CD14-positive monocyte (primary cell): ENCODE measurements at regions not wholly inside any gene's neighbourhood (a gene's known extent, or its start where the extent isn't known, plus 50 kb on each side); places are given as distances from the start of the nearest gene placed in this dataset.

Experiments
- DNase-seq, 3 donors: peaks; one replicate each; pipeline ENCODE4 v3.0.0-alpha.2; 2011 to 2022
- H2AFZ ChIP-seq: 2 replicates; pipeline ENCODE4 v1.6.0; 2012; ENCODE audit warnings: mild to moderate bottlenecking, low read depth, low read length, inconsistent platforms; ENCODE audit not compliant: insufficient read depth, poor library complexity, severe bottlenecking
- H3K27ac ChIP-seq, 2 donors: 1 replicate in 1 of 2; 2 replicates in 1 of 2; pipeline ENCODE4 v1.5.1; 2012 to 2013; ENCODE audit warnings: low read length in 2 of 2, control low read depth in 1 of 2, inconsistent platforms in 1 of 2, low read depth in 1 of 2, mild to moderate bottlenecking in 1 of 2
- H3K27me3 ChIP-seq, 2 donors: one replicate each; pipeline versions ENCODE4 v1.6.0 to v1.6.1; 2011 to 2013; ENCODE audit warnings: low read length in 2 of 2; ENCODE audit not compliant: control insufficient read depth in 2 of 2, insufficient read depth in 2 of 2
- H3K36me3 ChIP-seq, 2 donors: replicated peaks in 1 of 2; 1 replicate in 1 of 2; 2 replicates in 1 of 2; pipeline versions ENCODE4 v1.5.1 to v1.6.1; 2012 to 2013; ENCODE audit warnings: low read length in 2 of 2, control low read depth in 1 of 2, inconsistent platforms in 1 of 2, mild to moderate bottlenecking in 1 of 2; ENCODE audit not compliant: insufficient read depth in 2 of 2, control insufficient read depth in 1 of 2
- H3K4me1 ChIP-seq, 2 donors: 1 replicate in 1 of 2; 2 replicates in 1 of 2; pipeline versions ENCODE4 v1.5.1 to v1.6.1; 2012 to 2013; ENCODE audit warnings: low read length in 2 of 2, control low read depth in 1 of 2, inconsistent platforms in 1 of 2, mild to moderate bottlenecking in 1 of 2, moderate library complexity in 1 of 2; ENCODE audit not compliant: insufficient read depth in 2 of 2, control insufficient read depth in 1 of 2
- H3K4me2 ChIP-seq: replicated peaks from 2 replicates; pipeline ENCODE3; 2012; ENCODE audit warnings: low read length, moderate library complexity, mild to moderate bottlenecking; ENCODE audit not compliant: poor library complexity, severe bottlenecking; ENCODE audit errors: extremely low read depth
- H3K4me3 ChIP-seq, 3 experiments: fragments of 200-600 bp in 1 of 3; sonication (generic) in 1 of 3; replicated peaks in 1 of 3; 1 replicate in 2 of 3; 2 replicates in 1 of 3; pipeline ENCODE4 v1.5.1; 2011 to 2013; ENCODE audit warnings: low read length in 3 of 3, mild to moderate bottlenecking in 3 of 3, control low read depth in 2 of 3, low read depth in 2 of 3, inconsistent platforms in 1 of 3, moderate library complexity in 1 of 3
- H3K79me2 ChIP-seq: 2 replicates; pipeline ENCODE4 v1.6.0; 2012; ENCODE audit warnings: mild to moderate bottlenecking, control low read depth, inconsistent platforms, low read length, moderate library complexity; ENCODE audit not compliant: insufficient read depth
- H3K9ac ChIP-seq: 2 replicates; pipeline ENCODE4 v1.6.0; 2017; ENCODE audit warnings: low read length, mild to moderate bottlenecking; ENCODE audit not compliant: insufficient read depth, poor library complexity, severe bottlenecking
- H3K9me3 ChIP-seq, 2 donors: replicated peaks in 1 of 2; 1 replicate in 1 of 2; 2 replicates in 1 of 2; pipeline versions ENCODE4 v1.5.1 to v1.6.1; 2012 to 2013; ENCODE audit warnings: low read length in 2 of 2, control low read depth in 1 of 2; ENCODE audit not compliant: control insufficient read depth in 1 of 2, insufficient read depth in 1 of 2
- H4K20me1 ChIP-seq: 2 replicates; pipeline ENCODE4 v1.6.0; 2012; ENCODE audit warnings: mild to moderate bottlenecking, low read length, control low read depth, moderate library complexity; ENCODE audit not compliant: insufficient read depth
- H3K27ac Mint-ChIP-seq, 7 donors: one replicate each; pipeline ENCODE4 v1.8.0; 2020; ENCODE audit warnings: mild to moderate bottlenecking in 7 of 7, mixed read lengths in 7 of 7, moderate library complexity in 6 of 7, inconsistent platforms in 2 of 7
- H3K27me3 Mint-ChIP-seq, 3 donors: one replicate each; pipeline ENCODE4 v1.8.0; 2021 to 2022; ENCODE audit warnings: low read depth in 3 of 3, mild to moderate bottlenecking in 3 of 3, mixed read lengths in 3 of 3, moderate library complexity in 3 of 3, inconsistent platforms in 1 of 3
- H3K36me3 Mint-ChIP-seq, 2 donors: one replicate each; pipeline ENCODE4 v1.8.0; 2020; ENCODE audit warnings: mixed read lengths in 2 of 2, inconsistent platforms in 1 of 2, mild to moderate bottlenecking in 1 of 2
- H3K4me1 Mint-ChIP-seq: one replicate; pipeline ENCODE4 v1.8.0; 2020; ENCODE audit warnings: mild to moderate bottlenecking, mixed read lengths
- H3K4me3 Mint-ChIP-seq, 2 donors: one replicate each; pipeline ENCODE4 v1.8.0; 2020; ENCODE audit warnings: mild to moderate bottlenecking in 2 of 2, mixed read lengths in 2 of 2, moderate library complexity in 1 of 2
- H3K9me3 Mint-ChIP-seq, 7 donors: one replicate each; pipeline ENCODE4 v1.8.0; 2020 to 2022; ENCODE audit warnings: mixed read lengths in 7 of 7, mild to moderate bottlenecking in 6 of 7, moderate library complexity in 6 of 7, inconsistent platforms in 2 of 7
- WGBS: methylation state at CpG from one replicate; pipeline ENCODE4 v1.1.5; 2013; ENCODE audit warnings: missing lambda C conversion rate; ENCODE audit not compliant: insufficient coverage; 5-methylcytosine and 5-hydroxymethylcytosine counted together
- intact Hi-C, 2 donors: fragments of 100-400 bp; cut with micrococcal nuclease; formaldehyde crosslinking; loops; one replicate each; pipeline versions ENCODE4 v1.15.0 to v1.15.1; 2023
- TF ChIP-seq, protein P1 (sequence below): fragments of 200-600 bp; IDR thresholded peaks from one replicate; pipeline ENCODE4 v1.8.0; 2022; ENCODE audit warnings: antibody characterized with exemption, mild to moderate bottlenecking

DNA sequence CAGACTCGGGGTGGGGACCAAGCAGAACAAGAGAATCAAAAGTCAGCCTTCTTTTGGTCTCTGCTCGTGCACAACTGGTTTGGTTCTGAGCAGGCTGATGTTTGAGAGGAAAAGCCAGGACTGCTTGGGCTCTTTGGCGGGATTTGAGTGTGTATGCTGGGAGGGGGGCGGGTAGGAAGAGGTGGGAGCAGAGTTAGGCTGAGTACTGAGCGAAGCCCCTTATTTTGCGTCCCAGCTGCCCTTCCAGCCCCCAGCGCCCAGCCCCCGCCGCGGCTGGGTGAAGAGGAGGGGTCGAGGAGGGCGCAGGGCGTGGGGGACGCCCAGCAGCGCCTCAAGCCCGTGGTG is 153.5 kb upstream of the GOLIM4 start:
- 1% methylated on average over 16 of the region's 16 CpGs for WGBS
- DNase-seq: no peak
- Mint-ChIP-seq H3K4me1 (peaks cover 20% of the 10 kb centered on the region), H3K27me3 (peaks cover 29 to 44% (median 38%) of the 10 kb centered on the region in 3 donors), H3K9me3 (peaks cover 0 to 3% (median 0%) of the 10 kb centered on the region in 7 donors), H3K27ac (no peak overlapping the region), H3K36me3 (no peaks in the 10 kb centered on the region), H3K4me3 (peak overlapping the region; percentile 72 to 94)
- Histone ChIP-seq H3K27ac (no peak overlapping the region), H3K36me3 (no peaks in the 10 kb centered on the region), H3K27me3 (peaks cover 11 to 31% of the 10 kb centered on the region in 2 donors), H3K4me3 (peak overlapping the region; percentile 22 to 77 (median 36)), H3K79me2 (no peaks in the 10 kb centered on the region), H3K4me2 (peak overlapping the region; percentile 85), H4K20me1 (no peaks in the 10 kb centered on the region), H3K9me3 (no peaks in the 10 kb centered on the region), H2AFZ (peak overlapping the region; percentile 63), H3K4me1 (peaks cover 17 to 26% of the 10 kb centered on the region in 2 donors), H3K9ac (peak overlapping the region; percentile 8)
- TF ChIP-seq, protein P1, sequence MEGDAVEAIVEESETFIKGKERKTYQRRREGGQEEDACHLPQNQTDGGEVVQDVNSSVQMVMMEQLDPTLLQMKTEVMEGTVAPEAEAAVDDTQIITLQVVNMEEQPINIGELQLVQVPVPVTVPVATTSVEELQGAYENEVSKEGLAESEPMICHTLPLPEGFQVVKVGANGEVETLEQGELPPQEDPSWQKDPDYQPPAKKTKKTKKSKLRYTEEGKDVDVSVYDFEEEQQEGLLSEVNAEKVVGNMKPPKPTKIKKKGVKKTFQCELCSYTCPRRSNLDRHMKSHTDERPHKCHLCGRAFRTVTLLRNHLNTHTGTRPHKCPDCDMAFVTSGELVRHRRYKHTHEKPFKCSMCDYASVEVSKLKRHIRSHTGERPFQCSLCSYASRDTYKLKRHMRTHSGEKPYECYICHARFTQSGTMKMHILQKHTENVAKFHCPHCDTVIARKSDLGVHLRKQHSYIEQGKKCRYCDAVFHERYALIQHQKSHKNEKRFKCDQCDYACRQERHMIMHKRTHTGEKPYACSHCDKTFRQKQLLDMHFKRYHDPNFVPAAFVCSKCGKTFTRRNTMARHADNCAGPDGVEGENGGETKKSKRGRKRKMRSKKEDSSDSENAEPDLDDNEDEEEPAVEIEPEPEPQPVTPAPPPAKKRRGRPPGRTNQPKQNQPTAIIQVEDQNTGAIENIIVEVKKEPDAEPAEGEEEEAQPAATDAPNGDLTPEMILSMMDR: no peak
- intact Hi-C loops: no loop called here

DNA sequence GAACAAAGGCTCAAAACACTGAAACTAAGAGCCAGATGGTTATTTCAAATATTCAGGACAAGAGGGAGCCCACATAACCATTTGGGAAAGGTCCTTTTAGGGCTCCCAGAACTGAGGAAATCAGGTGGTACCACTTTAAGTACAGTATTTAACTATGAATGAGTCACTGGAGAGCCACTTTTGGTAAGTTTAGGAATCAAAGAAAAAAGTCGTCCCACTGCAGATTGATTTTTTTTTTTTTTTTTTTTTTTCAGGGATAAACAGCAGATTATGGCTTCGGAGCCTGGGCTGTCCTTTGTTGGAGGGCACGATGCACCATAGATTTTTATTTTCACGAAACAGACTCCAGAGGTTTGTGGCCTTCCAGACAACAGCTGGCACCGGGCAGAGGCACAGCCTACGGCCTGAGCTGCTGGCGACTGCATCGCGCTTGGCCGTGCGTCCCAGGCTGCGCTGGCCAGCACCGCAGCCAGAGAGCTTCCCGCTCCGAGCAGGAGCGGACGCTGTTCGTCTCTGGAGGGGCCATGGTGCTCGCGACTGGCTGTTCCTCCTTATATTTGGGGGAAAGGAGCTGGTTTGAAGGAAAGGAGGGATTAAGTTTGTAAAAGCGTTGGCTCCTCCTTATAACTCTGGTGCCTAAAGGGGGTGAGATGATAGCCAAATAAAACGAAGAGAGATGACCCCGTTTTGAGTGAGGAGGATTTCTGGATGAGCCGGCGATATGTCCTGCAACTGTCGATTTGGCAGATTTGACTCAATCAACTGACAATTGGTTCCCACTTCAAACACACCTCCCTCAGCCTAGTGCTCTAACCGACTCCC is 152.9 kb upstream of the GOLIM4 start:
- Histone ChIP-seq H3K9ac (peak overlapping the region; percentile 8), H3K4me3 (peak overlapping the region; percentile 22 to 77 (median 36)), H3K4me2 (peak overlapping the region; percentile 85), H3K4me1 (peaks cover 17 to 26% of the 10 kb centered on the region in 2 donors), H4K20me1 (no peaks in the 10 kb centered on the region), H3K9me3 (no peaks in the 10 kb centered on the region), H2AFZ (peak overlapping the region; percentile 63), H3K79me2 (no peaks in the 10 kb centered on the region), H3K27me3 (peaks cover 11 to 31% of the 10 kb centered on the region in 2 donors), H3K27ac (no peak overlapping the region), H3K36me3 (no peaks in the 10 kb centered on the region)
- Mint-ChIP-seq H3K27ac (peak overlapping the region in 1 of 7 donors; percentile 7), H3K4me1 (peaks cover 20% of the 10 kb centered on the region), H3K4me3 (peak overlapping the region; percentile 72 to 94), H3K9me3 (peaks cover 0 to 2% (median 0%) of the 10 kb centered on the region in 7 donors), H3K27me3 (peaks cover 29 to 44% (median 38%) of the 10 kb centered on the region in 3 donors), H3K36me3 (no peaks in the 10 kb centered on the region)
- intact Hi-C loops: no loop called here
- WGBS: 3% methylated on average over 19 of the region's 27 CpGs
- TF ChIP-seq, protein P1: no peak
- no peak for DNase-seq
